ENCODE measurements at regions not wholly inside any gene's neighbourhood (a gene's known extent, or its start where the extent isn't known, plus 50 kb on each side); places are given as distances from the start of the nearest gene placed in this dataset.

DNA sequence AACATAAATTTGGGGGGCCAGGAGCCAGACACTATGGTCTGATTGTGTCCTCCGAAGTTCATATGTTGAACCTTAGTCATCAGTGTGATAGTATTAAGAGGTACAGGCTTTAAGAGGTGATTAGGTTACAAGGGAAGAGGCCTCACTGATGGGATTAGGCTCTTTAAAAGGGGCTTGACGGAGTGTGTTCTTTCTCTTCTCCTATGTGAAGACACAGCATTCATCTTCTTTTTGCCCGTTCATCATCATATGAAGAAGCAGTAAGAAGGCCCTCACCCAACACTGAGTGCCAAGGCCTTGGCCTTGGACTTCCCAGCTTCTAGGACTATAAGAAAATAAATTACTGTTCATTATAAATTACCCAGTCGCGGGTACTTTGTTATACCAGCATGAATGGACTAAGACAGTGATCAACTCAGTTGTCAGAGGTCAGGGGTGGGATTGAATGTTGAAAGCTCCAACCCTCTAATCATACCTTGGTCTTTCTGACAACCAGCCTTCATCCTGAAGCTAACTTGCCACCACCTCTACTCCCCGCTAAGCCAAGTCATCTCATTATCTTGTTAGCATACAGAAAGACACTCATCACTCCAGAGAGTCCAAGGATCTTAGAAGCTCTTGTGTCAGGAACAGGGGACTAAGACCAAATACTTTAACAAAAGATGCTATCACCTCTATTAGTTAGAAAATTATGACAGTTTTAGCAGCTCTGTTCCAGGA is 543.4 kb upstream of the DIPK2B start:
- no peak for DNase-seq
- Mint-ChIP-seq H3K36me3 (peaks cover 30% of the 10 kb centered on the region), H3K4me1 (peaks cover 10% of the 10 kb centered on the region), H3K27me3 (no peaks in the 10 kb centered on the region), H3K4me3 (no peak overlapping the region), H3K27ac (no peak overlapping the region), H3K9me3 (no peaks in the 10 kb centered on the region)
- CTCF ChIA-PET, result no interaction called here

- H3K27me3 Mint-ChIP-seq, result no peaks in the 10 kb centered on the region
- no peaks in the 10 kb centered on the region for H3K9me3 Mint-ChIP-seq
- peaks cover 4% of the 10 kb centered on the region for H3K4me1 Mint-ChIP-seq
- no peak overlapping the region for H3K27ac Mint-ChIP-seq
- H3K36me3 Mint-ChIP-seq, result peaks cover 30% of the 10 kb centered on the region
- no peak overlapping the region for H3K4me3 Mint-ChIP-seq
- no peak for DNase-seq
- CTCF ChIA-PET, result no interaction called here
These were observed 542.4 kb upstream of the DIPK2B start for GRCh38 chrX:45743081-45743533.

- no peaks in the 10 kb centered on the region for H3K27me3 Mint-ChIP-seq
- CTCF ChIA-PET, result no interaction called here
- peaks cover 13% of the 10 kb centered on the region for H3K36me3 Mint-ChIP-seq
- H3K27ac Mint-ChIP-seq, result no peak overlapping the region
- H3K9me3 Mint-ChIP-seq, result no peaks in the 10 kb centered on the region
- no peaks in the 10 kb centered on the region for H3K4me1 Mint-ChIP-seq
- DNase-seq, result no peak
- H3K4me3 Mint-ChIP-seq, result no peak overlapping the region
These were observed 539.6 kb upstream of the DIPK2B start for GRCh38 chrX:45740291-45740690.

- Mint-ChIP-seq H3K9me3 (no peaks in the 10 kb centered on the region), H3K4me1 (no peaks in the 10 kb centered on the region), H3K27me3 (no peaks in the 10 kb centered on the region), H3K36me3 (no peaks in the 10 kb centered on the region), H3K4me3 (no peak overlapping the region), H3K27ac (no peak overlapping the region)
- CTCF ChIA-PET, result no interaction called here
- DNase-seq, result no peak
These were observed 534.9 kb upstream of the DIPK2B start for GRCh38 chrX:45735571-45735970.

DNA sequence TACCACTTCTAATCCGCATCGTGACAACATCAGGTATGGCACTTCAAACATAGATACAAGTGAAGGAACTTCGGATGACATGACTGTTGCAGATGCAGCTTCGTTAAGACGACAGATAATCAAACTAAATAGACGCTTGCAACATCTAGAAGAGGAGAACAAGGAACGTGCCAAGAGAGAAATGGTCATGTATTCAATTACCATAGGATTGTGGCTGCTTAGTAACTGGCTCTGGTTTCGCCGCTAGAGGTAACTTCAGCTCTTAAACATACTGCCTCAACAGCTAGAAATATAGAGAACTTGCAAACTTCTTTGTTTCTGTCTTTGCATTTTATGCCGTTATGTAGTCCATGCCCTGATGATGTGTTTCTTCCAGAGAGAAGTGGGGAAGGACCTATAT is 530.8 kb upstream of the DIPK2B start:
- no peak overlapping the region for H3K4me3 Mint-ChIP-seq
- no peaks in the 10 kb centered on the region for H3K36me3 Mint-ChIP-seq
- no peak overlapping the region for H3K27ac Mint-ChIP-seq
- no peaks in the 10 kb centered on the region for H3K9me3 Mint-ChIP-seq
- CTCF ChIA-PET, result no interaction called here
- H3K4me1 Mint-ChIP-seq, result no peaks in the 10 kb centered on the region
- H3K27me3 Mint-ChIP-seq, result no peaks in the 10 kb centered on the region
- DNase-seq, result no peak

DNA sequence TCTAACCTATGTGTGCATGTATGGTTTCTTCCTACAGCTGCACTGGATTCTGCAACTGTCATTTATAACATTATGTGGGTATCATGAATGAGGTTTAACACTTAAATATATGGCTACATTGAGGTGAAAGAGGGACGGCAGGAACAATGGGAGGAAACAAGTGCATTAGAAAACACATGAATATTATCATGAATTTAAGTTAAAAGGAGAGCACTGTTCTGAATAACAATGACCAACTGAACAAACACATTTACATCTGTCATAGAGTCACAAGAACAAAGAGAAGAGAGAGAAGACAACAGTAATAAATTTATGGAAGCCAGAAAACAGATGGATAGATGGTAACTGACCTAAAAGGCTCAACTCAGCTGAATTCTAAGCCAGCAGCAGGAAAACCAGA is 527.1 kb upstream of the DIPK2B start:
- Mint-ChIP-seq H3K27me3 (no peaks in the 10 kb centered on the region), H3K9me3 (no peaks in the 10 kb centered on the region), H3K4me3 (no peak overlapping the region), H3K27ac (no peak overlapping the region), H3K4me1 (no peaks in the 10 kb centered on the region), H3K36me3 (no peaks in the 10 kb centered on the region)
- no peak for DNase-seq
- CTCF ChIA-PET, result no interaction called here

GRCh38 chrX:45722471-45722870 is 521.8 kb upstream of the DIPK2B start:
- no peaks in the 10 kb centered on the region for H3K9me3 Mint-ChIP-seq
- H3K4me3 Mint-ChIP-seq, result no peak overlapping the region
- CTCF ChIA-PET, result no interaction called here
- no peak overlapping the region for H3K27ac Mint-ChIP-seq
- no peak for DNase-seq
- H3K4me1 Mint-ChIP-seq, result peaks cover 4% of the 10 kb centered on the region
- no peaks in the 10 kb centered on the region for H3K36me3 Mint-ChIP-seq
- H3K27me3 Mint-ChIP-seq, result no peaks in the 10 kb centered on the region

- Mint-ChIP-seq H3K27me3 (no peaks in the 10 kb centered on the region), H3K4me1 (peaks cover 16% of the 10 kb centered on the region), H3K27ac (no peak overlapping the region), H3K4me3 (no peak overlapping the region), H3K36me3 (no peaks in the 10 kb centered on the region), H3K9me3 (no peaks in the 10 kb centered on the region)
- CTCF ChIA-PET, result interaction anchor here (0.6 kb wide), 1 partner anchor 644 kb away, joined by 3 read pairs; no protein-coding TSS in a partner anchor
- no peak for DNase-seq
These were observed 519.2 kb upstream of the DIPK2B start for GRCh38 chrX:45719751-45720501.

GRCh38 chrX:45718676-45719075 is 518.0 kb upstream of the DIPK2B start:
- Mint-ChIP-seq H3K9me3 (no peaks in the 10 kb centered on the region), H3K36me3 (no peaks in the 10 kb centered on the region), H3K4me3 (no peak overlapping the region), H3K27me3 (no peaks in the 10 kb centered on the region), H3K4me1 (peaks cover 21% of the 10 kb centered on the region), H3K27ac (no peak overlapping the region)
- CTCF ChIA-PET, result no interaction called here
- no peak for DNase-seq

- DNase-seq, result no peak
- no peak overlapping the region for H3K4me3 Mint-ChIP-seq
- CTCF ChIA-PET, result no interaction called here
- H3K36me3 Mint-ChIP-seq, result no peaks in the 10 kb centered on the region
- no peaks in the 10 kb centered on the region for H3K27me3 Mint-ChIP-seq
- H3K27ac Mint-ChIP-seq, result no peak overlapping the region
- no peaks in the 10 kb centered on the region for H3K9me3 Mint-ChIP-seq
- peaks cover 21% of the 10 kb centered on the region for H3K4me1 Mint-ChIP-seq
These were observed 516.1 kb upstream of the DIPK2B start for GRCh38 chrX:45716750-45717149.

GRCh38 chrX:45715748-45716147 is 515.1 kb upstream of the DIPK2B start:
- H3K4me3 Mint-ChIP-seq, result no peak overlapping the region
- no peak overlapping the region for H3K27ac Mint-ChIP-seq
- DNase-seq, result no peak
- CTCF ChIA-PET, result no interaction called here
- no peaks in the 10 kb centered on the region for H3K9me3 Mint-ChIP-seq
- H3K36me3 Mint-ChIP-seq, result no peaks in the 10 kb centered on the region
- H3K27me3 Mint-ChIP-seq, result no peaks in the 10 kb centered on the region
- H3K4me1 Mint-ChIP-seq, result peaks cover 29% of the 10 kb centered on the region

DNA sequence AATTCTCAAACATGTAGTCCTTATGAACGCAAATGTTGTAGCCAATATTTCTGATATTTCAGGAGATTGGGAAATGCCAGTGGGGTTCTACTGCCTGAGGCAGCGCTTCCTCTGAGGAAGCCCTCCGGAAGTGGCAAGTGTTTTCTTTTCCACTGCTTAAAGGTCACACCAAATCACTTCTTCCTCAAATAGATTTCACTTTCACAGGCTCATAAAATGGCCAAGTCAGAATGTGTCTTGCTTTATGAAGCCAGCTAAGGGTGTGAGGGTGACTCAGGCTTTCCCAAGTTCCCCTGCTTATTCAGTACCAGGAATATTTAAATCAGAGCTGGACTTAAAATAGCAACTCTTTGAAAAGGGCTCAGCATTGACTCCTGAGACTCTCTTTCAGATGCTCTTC is 514.2 kb upstream of the DIPK2B start:
- no peaks in the 10 kb centered on the region for H3K9me3 Mint-ChIP-seq
- no peaks in the 10 kb centered on the region for H3K27me3 Mint-ChIP-seq
- H3K4me1 Mint-ChIP-seq, result peaks cover 31% of the 10 kb centered on the region
- H3K27ac Mint-ChIP-seq, result no peak overlapping the region
- no peaks in the 10 kb centered on the region for H3K36me3 Mint-ChIP-seq
- H3K4me3 Mint-ChIP-seq, result no peak overlapping the region
- CTCF ChIA-PET, result no interaction called here
- no peak for DNase-seq

DNA sequence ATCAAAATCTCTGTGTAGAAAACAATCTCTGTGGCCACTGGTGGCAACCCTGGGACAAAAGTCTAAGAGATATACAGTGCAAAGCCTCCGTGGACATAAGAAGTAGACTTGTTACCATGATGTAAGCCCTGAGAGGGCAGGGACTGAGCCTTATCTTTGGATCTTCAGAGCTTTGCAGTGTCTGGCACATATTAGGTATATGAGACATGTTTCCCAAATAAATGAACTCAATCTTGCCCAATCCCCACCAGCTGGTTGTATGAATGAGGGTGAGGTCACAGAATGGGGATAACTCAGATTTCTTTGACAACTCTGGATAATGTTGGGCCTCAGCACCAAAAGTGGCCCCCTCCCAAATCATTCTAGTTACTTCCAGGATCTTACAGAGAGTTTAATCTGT is 511.4 kb upstream of the DIPK2B start:
- H3K27me3 Mint-ChIP-seq, result no peaks in the 10 kb centered on the region
- no peak overlapping the region for H3K4me3 Mint-ChIP-seq
- DNase-seq, result no peak
- H3K36me3 Mint-ChIP-seq, result no peaks in the 10 kb centered on the region
- H3K9me3 Mint-ChIP-seq, result no peaks in the 10 kb centered on the region
- CTCF ChIA-PET, result no interaction called here
- peaks cover 34% of the 10 kb centered on the region for H3K4me1 Mint-ChIP-seq
- H3K27ac Mint-ChIP-seq, result no peak overlapping the region

DNA sequence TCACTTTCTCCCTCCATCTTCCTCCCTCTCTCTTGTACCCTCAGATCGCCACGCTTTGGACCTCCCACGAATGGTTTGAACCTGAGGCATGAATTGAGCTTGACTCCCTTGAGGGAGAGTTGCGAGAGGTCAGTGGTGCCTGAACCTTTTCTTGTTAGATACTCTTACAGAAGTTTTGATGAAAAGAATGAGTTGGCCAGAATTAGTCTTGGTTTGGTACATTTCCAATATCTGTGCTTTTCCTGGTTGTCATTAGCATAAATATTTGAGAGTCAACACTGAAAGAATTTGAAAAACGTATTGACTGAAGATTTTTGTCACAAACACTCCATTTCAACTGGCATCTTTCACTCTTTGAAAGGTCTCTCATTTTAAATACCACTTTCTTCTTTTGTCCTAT is 510.6 kb upstream of the DIPK2B start:
- H3K4me1 Mint-ChIP-seq, result peaks cover 34% of the 10 kb centered on the region
- no peak for DNase-seq
- CTCF ChIA-PET, result no interaction called here
- H3K27me3 Mint-ChIP-seq, result no peaks in the 10 kb centered on the region
- H3K36me3 Mint-ChIP-seq, result no peaks in the 10 kb centered on the region
- no peak overlapping the region for H3K4me3 Mint-ChIP-seq
- H3K9me3 Mint-ChIP-seq, result no peaks in the 10 kb centered on the region
- H3K27ac Mint-ChIP-seq, result no peak overlapping the region

GRCh38 chrX:45710081-45710801 is 509.6 kb upstream of the DIPK2B start:
- Mint-ChIP-seq H3K4me3 (no peak overlapping the region), H3K27ac (no peak overlapping the region), H3K27me3 (no peaks in the 10 kb centered on the region), H3K4me1 (peaks cover 25% of the 10 kb centered on the region), H3K9me3 (no peaks in the 10 kb centered on the region), H3K36me3 (no peaks in the 10 kb centered on the region)
- DNase-seq, result peak; percentile 19
- CTCF ChIA-PET, result no interaction called here

Data from activated naive CD4-positive, alpha-beta T cell treated with anti-CD3 and anti-CD28 coated beads, Interleukin-2, amount 10 ng/mL, durations not matched to agents 7 days and 5 days (primary cell).